GM18519 (cell line): ENCODE measurements at regions not wholly inside any gene's neighbourhood (a gene's known extent, or its start where the extent isn't known, plus 50 kb on each side); places are given as distances from the start of the nearest gene placed in this dataset.
A peak's percentile ranks its signal among the peaks of the same experiment; 100 is the strongest.

Source experiments
- ATAC-seq: cut with Tn5 transposase; IDR thresholded peaks from one replicate; pipeline ENCODE4 v1.9.1; 2021; ENCODE audit warnings: mild to moderate bottlenecking, moderate library complexity; ENCODE audit not compliant: unreplicated experiment, low FRiP score

GRCh38 chr3:70805061-70805889 lies 492.8 kb upstream of the MDFIC2 start:
- ATAC-seq, result no peak

DNA sequence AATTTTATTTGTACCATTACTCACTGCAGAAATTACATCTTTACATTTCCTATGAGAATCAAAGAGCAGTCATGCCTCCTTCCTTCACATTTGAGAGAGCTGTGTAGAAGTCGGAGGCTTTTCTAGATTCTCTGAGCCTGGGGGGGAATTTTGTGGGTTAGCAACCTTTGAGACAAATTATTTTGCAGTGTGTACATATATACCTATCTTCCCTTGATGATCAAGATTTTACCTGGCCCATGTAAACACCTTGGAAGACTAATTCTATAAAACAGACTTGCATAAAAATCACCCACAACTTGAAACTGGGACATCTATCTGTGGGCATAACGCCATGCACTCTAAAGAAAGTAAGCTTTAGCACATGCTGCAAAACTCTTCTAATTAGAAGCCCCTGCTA lies 491.5 kb upstream of the MDFIC2 start:
- ATAC-seq, result no peak

GRCh38 chr3:70803319-70803718 lies 490.9 kb upstream of the MDFIC2 start:
- ATAC-seq, result no peak

- no peak for ATAC-seq
These were observed 488.5 kb upstream of the MDFIC2 start for GRCh38 chr3:70800951-70801350.

- ATAC-seq, result no peak
These were observed 477.4 kb upstream of the MDFIC2 start for GRCh38 chr3:70789878-70790277.

DNA sequence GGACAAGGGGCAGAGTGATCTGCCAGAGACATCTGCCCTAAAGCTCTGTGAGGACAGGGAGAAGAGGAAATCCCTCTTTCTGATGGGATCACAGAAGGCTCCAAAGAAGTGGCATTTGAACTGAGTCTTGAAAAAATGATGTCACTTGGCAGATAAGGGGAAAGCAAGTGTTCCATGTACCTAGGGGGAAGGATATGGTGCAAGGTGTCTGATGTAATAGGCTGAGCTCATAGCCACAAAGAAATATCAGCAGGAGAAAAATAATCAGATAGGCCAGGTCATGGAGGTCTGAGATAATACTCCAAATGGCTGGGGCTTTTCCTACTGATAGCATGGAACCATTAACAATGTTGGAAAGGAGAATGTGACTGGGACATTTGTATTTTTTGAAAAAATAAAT lies 468.4 kb upstream of the MDFIC2 start:
- ATAC-seq, result no peak

DNA sequence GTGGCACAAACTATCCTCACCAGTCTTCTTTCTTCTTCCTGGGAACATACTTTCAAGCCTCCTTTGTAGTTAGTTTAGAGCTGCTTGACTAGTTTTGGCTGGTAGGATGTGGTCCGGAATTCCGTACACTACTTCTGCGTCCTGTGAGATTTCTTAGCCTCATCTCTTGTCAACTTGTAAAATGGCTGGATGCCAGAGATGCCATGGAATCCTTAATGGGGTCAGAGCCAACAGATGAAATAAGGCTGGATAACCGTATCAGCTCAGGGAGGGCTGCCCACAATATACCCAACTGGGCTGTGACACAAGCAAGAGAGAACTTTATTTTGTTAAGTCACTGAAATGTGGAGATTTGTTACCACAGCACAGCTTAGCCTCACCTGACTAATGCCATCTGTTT lies 466.9 kb upstream of the MDFIC2 start:
- ATAC-seq, result no peak

DNA sequence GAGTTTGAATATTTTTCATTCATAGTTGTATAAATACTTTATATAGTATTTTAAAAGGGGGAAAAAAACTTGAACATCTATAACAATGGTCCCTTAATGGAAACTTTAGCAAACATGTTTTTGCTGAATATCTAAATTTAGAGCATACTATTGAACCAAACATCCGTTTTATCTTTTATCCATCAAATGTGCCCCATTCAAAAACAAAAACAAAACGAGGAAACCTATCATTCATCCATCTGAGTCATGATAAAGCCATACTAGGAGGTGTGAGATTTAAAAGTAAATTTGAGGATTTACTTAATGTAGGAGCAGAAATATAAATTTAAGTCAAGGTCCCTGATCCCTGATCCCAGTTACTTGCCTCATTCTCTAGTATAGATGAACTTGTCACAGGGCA lies 463.6 kb upstream of the MDFIC2 start:
- ATAC-seq, result no peak

- ATAC-seq, result no peak
These were observed 462.8 kb upstream of the MDFIC2 start for GRCh38 chr3:70775257-70775656.

DNA sequence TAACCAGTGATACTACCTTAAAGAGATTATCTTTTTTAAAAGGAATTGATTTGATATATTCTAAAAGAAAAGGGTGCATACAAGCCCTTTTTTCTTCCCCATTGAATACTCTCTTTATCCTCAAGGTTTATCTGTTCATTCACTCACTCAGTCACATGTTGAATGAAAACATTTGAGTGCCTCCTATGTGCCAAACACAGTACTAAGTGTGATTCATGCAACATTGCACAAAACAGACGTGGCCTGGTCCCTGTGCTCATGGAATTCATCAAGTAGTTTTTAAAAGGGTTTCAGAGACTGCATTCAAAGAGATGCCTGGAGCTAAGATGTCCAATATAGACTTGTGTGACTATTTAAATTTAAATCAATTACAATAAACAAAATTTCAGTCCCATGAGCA lies 462.2 kb upstream of the MDFIC2 start:
- ATAC-seq, result no peak

DNA sequence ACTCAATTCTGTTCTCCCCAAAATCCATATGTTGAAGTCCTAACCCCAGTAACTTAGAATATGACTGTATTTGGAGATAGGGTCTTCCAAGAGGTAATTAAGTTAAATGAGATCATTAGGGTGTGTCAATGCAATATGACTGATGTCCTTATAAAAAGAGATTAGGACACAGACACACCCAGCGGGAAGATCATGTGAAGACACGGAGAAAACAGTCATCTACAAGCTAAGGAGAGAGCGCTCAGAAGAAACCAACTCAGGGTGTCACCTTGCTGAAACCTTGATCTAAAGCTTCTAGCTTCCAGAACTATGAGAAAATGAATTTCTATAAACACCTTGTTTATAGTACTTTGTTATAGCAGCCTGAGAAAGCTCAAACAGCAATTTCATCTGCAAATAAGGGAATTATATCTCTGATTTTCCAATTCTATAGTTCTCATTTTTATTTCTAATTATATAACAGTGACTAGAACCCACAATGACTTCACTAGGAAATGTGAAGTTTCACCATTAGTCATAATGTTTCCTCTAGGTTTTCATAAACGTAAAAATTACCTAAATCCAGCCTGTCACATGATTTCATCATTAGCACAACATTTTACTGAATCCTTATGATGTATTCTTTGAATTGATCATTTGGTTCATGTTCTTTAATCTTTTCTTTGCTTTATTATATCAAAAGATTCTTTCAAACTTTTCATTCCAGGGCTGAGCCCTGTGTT lies 459.1 kb upstream of the MDFIC2 start:
- peak; percentile 75 for ATAC-seq

- no peak for ATAC-seq
These were observed 458.2 kb upstream of the MDFIC2 start for GRCh38 chr3:70770650-70771049.

- no peak for ATAC-seq
These were observed 453.9 kb upstream of the MDFIC2 start for GRCh38 chr3:70766301-70766700.

- no peak for ATAC-seq
These were observed 451.5 kb upstream of the MDFIC2 start for GRCh38 chr3:70763894-70764293.

DNA sequence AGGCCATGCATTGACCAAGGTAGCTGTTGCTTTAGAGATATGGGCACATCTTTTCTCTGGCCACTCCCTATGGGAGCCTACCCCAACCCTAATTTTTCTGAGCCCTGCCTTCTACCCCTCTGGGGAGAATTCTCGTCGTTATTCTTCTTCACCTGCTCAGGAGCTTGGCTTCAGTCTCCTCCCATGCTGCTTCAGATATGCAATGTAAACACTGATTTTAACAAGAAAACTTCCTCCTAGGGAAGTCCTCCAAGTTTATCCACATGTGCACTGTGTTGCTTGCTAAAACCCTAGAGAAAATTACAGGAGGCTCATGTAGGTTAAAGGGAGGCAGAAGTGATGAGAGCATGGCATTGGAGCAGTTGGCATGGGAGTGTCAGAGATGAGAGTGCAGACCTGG lies 445.2 kb upstream of the MDFIC2 start:
- no peak for ATAC-seq

DNA sequence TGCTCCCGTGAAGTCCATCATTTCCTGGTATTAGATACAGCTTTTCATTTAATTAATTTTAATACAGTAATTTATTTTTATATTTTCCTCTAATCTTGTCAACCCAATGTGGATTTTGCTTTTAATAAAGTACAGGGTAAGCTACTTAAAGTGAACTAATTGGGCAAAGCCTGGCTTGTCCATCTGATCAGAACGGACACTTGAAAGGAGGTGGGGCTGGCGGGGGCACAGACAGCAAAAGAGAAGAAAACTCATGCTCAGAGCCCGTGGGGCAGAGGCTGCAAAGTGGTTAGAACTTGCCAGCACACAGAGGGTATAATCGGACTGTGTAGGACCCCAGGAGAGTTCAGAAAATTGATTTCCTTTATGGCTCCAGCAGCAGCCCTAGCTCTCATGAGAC lies 443.1 kb upstream of the MDFIC2 start:
- ATAC-seq, result no peak

GRCh38 chr3:70754314-70754713 lies 441.9 kb upstream of the MDFIC2 start:
- no peak for ATAC-seq

- no peak for ATAC-seq
These were observed 441.1 kb upstream of the MDFIC2 start for GRCh38 chr3:70753572-70753971.

- ATAC-seq, result no peak
These were observed 439.6 kb upstream of the MDFIC2 start for GRCh38 chr3:70752051-70752450.

- ATAC-seq, result no peak
These were observed 436.7 kb upstream of the MDFIC2 start for GRCh38 chr3:70749122-70749521.

DNA sequence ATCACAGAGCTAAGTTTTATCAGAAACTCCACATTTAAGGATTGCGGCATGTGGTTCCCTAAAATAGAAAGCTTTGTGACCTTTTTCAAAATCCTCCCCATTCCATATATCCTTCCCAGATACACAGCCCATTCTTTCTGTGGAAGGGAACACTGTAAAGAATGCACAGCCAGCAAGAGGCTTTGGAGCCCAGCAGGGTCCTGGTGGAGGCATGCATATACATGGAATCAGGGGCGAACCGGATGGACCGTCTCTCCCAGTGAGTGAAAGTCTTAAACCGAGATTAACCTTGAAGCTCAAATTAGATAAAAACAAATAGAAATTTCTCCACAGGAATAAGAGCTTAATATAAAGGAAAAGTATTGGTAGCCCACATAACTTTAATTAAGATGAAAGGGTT lies 436.2 kb upstream of the MDFIC2 start:
- no peak for ATAC-seq

DNA sequence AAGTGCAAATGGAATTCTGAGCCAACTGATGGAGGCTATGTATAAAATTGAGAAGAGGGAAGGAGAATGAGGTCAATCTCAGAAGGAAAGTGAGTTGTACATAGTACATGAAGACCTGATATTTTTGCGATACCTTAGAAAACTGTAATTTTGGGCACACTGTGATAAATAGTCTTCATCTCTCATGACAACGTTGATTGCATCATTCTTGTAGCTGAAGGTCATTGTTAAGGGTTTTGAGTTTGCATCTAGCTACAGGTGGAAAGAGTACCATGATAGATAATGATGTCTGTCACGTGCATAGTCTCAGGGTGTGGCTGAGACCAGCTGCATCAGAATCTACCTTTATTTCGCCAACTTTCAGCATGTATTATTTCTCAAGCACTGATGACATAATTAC lies 435.4 kb upstream of the MDFIC2 start:
- ATAC-seq, result no peak
